PFSK-1 (cell line): ENCODE measurements at regions not wholly inside any gene's neighbourhood (a gene's known extent, or its start where the extent isn't known, plus 50 kb on each side); places are given as distances from the start of the nearest gene placed in this dataset.

Source experiments
- POLR2AphosphoS5 ChIP-seq: IDR thresholded peaks from 2 replicates; pipeline ENCODE4 v1.6.1; 2012; ENCODE audit warnings: low read depth, mild to moderate bottlenecking, control low read depth, low read length, moderate library complexity
- SIN3A ChIP-seq: IDR thresholded peaks from 2 replicates; pipeline ENCODE4 v1.6.1; 2012; ENCODE audit warnings: mild to moderate bottlenecking, low read length, moderate library complexity, borderline replicate concordance; ENCODE audit not compliant: insufficient read depth
- TAF1 ChIP-seq: IDR thresholded peaks from 2 replicates; pipeline ENCODE4 v1.6.1; 2012; ENCODE audit warnings: low read length, control low read depth, borderline replicate concordance; ENCODE audit not compliant: insufficient read depth

- TF ChIP-seq TAF1 (no peak), POLR2AphosphoS5 (no peak), SIN3A (no peak)
These were observed 744.3 kb upstream of the ATXN8OS start for GRCh38 chr13:69363360-69363759.
